SKM-1 (cell line): ENCODE measurements at regions not wholly inside any gene's neighbourhood (a gene's known extent, or its start where the extent isn't known, plus 50 kb on each side); places are given as distances from the start of the nearest gene placed in this dataset.
"Not testable (repeated sequence)": the region's sequence is repeated elsewhere in the genome, so short reads cannot be mapped to it uniquely, and the experiment has no call there.

ENCODE experiments used
- DNase-seq: peaks from one replicate; lab custom pipeline; 2025; ENCODE audit not compliant: unreplicated experiment; lab: John Stamatoyannopoulos, UW

- DNase-seq: no peak
These were observed 228.7 kb upstream of the SLC8A1 start for GRCh38 chr2:40680547-40680946.

DNA sequence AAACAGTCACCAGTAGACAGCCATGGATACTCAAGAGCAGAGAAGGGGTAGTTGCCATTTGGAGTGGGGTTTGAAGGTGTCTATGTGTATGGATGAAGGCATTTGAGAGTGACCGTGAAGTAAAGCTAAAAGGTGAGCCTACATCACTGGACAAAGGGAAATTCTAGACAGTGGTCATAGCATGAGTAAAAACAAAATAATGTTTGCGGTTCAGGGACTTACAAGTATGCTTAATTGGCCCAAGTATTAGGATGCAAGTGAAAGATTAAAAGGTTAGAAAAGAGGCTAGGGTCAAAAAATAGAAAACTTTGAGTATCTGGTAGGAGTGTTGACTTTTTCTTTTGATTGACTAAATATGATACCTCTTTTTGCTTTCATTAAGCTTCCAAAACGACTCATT is 238.1 kb upstream of the SLC8A1 start:
- no peak for DNase-seq

DNA sequence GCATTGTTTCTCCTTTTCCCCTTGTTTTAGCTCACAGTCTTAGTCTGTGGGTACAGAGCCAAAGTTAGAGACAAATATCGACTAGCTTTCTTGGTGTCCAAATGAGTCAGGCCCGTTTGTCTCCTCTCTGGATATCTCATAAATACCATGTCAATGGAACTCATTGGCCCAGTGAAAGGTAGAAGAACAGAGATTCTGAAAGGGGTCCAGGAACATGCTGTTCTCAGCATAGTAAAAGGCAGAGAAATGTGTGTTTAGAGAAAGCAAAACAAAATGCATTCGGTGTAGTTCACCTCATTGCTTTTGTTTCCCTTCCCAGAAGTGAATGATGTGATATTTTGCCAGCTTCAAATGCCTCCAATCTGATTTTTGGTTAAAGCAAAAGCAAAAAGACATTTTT is 238.6 kb upstream of the SLC8A1 start:
- no peak for DNase-seq

DNA sequence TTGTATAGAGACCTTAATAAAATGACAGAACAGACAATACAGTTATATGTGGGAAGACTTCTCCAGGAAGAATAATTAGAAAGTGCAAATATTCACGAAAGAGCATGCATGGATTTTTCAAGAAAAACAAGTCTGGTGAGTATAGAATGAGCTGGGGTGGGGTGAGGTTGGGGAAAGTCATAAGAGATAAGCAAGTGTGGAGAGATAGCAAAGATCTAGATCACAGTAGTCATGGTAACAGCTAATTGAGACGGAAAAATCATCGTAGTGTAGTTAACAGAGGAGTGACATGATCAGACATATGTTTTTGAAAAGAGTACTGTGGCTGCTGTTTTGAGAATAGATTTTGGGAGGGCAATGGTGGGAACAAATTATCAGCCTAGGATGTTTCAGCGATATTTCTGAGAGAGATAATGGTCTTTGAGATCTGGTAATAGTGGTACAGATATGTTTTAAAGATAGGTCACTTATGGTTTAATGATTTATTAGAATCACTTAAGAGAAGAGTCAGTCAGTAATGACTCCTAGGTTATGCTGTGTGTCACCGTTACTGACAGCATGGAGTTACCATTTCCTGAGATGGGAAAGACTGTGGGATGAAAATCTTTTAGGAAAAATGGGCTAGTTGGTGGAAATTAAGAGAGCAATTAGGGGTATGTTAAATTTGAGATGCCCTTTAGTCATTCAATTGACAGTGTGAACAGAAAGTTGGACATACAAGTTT is 248.5 kb upstream of the SLC8A1 start:
- DNase-seq: no peak

DNA sequence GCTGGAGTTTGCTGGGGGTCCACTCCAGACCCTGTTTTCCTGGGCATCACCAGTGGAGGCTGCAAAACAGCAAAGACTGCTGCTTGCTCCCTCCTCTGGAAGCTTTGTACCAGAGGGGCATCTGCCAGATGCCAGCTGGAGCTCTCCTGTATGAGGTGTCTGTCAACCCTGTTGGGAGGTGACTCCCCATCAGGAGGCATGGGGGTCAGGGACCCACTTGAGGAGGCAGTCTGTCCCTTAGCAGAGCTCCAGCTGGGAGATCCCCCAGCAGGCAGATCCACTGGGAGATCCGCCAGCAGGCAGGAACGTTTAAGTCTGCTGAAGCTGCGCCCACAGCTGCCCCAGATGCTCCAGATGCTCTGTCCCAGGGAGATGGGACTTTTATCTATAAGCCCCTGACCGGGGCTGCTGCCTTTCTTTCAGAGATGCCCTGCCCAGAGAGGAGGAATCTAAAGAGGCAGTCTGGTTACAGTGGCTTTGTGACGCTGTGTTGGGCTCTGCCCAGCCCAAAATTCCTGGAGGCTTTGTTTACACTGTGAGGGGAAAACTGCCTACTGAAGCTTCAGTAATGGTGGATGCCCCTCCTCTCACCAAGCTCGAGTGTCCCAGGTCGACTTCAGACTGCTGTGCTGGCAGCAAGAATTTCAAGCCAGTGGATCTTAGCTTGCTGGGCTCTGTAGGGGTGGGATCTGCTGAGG is 260.5 kb upstream of the SLC8A1 start:
- DNase-seq: not testable (repeated sequence)

DNA sequence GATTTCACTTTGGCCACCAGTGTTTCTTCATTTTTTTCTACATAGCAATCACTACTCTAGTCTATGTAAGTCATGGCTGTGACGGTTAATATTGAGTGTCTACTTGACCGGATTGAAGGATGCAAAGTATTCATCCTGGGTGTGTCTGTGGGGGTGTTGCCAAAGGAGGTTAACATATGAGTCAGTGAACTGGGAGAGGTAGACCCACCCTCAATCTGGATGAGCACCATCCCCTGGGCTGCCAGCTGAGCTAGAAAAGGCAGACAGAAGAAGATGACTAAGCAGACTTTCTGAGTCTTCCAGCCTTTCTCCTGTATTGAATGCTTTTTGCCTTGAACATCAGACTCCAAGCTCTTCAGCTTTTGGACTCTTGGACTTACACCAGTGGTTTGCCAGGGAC is 265.0 kb upstream of the SLC8A1 start:
- no peak for DNase-seq

GRCh38 chr2:40719414-40719813 is 267.5 kb upstream of the SLC8A1 start:
- no peak for DNase-seq

DNA sequence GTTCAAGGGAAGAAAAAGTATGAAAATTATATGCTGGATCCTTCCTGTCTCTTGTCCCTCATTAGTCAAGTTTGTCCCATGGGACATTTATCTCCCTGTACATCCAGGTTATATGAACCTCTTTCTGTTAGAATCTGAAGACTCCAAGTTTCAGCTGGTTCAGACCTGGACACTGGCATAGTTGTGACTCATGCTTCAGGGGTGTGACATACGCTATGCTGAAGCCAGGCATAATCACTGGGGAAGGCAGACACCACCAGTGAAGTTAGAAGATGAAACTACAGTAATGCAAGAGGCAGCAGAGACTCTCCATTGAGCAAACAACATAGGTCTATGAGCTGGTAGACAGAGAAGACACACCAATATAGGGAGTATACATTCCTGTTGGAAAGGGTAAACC is 269.7 kb upstream of the SLC8A1 start:
- DNase-seq: no peak

DNA sequence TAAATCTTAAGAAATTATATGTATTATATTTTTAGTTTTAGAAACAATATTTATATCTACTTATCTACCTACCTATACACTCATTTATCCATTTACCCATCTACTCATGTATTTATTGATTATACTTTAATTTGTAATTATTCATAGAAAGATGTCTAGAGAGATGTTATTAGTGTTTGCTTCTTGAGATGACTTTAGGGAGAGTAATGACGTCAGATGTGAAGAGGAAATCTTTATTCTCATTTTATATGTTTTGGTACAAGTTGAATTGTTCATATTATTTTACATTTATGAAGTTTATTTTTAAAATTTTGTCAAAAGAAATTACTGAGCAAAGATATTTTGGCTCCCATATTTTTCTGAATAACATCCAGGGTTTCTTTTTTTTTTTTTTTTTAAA is 271.3 kb upstream of the SLC8A1 start:
- no peak for DNase-seq

GRCh38 chr2:40725040-40725439 is 273.1 kb upstream of the SLC8A1 start:
- no peak for DNase-seq

- DNase-seq: no peak
These were observed 274.1 kb upstream of the SLC8A1 start for GRCh38 chr2:40725950-40726349.

GRCh38 chr2:40734797-40735196 is 282.9 kb upstream of the SLC8A1 start:
- DNase-seq: no peak

- DNase-seq: no peak
These were observed 285.3 kb upstream of the SLC8A1 start for GRCh38 chr2:40737180-40737579.

DNA sequence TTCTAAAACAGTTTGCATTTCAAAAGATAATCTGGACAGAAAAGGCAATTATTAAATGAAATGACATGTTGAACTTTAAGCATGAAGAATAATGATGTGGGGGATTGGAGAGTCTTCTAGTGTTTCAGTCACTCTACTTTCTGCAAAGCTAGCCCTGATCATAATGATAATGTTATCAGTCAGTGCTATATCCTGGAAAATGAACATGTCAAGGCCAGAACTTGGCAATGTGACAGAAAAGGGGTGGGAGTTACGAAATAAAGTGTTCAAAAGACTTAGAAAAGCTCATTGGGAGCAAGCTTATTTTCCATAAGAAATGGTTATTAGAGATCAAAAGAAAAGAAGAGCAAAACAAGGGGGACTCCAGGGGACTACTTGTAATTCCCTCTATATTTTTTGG is 288.5 kb upstream of the SLC8A1 start:
- DNase-seq: no peak

DNA sequence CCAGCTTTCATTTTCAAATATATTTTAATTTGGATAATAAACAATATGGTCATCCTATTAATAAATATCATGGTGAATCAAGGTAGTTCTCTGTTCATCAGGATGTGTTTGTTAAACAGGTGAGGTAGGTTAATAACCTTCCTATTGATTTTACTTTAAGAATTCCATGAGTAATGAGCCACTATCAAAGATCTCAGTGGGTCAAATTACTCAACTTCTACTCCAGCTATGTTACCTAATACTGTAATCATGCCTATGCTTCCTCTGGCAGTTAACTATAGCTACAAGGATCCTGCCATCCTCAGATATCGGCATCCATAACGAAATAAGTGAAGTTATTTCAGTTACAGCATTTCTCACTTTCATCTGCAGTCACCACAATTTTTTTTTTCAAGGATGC is 289.6 kb upstream of the SLC8A1 start:
- DNase-seq: no peak

- DNase-seq: no peak
These were observed 294.3 kb upstream of the SLC8A1 start for GRCh38 chr2:40746191-40746590.

- no peak for DNase-seq
These were observed 300.1 kb upstream of the SLC8A1 start for GRCh38 chr2:40751981-40752380.

- DNase-seq: no peak
These were observed 300.9 kb upstream of the SLC8A1 start for GRCh38 chr2:40752796-40753195.

- no peak for DNase-seq
These were observed 303.0 kb upstream of the SLC8A1 start for GRCh38 chr2:40754912-40755311.

GRCh38 chr2:40758401-40759155 is 306.7 kb upstream of the SLC8A1 start:
- no peak for DNase-seq

DNA sequence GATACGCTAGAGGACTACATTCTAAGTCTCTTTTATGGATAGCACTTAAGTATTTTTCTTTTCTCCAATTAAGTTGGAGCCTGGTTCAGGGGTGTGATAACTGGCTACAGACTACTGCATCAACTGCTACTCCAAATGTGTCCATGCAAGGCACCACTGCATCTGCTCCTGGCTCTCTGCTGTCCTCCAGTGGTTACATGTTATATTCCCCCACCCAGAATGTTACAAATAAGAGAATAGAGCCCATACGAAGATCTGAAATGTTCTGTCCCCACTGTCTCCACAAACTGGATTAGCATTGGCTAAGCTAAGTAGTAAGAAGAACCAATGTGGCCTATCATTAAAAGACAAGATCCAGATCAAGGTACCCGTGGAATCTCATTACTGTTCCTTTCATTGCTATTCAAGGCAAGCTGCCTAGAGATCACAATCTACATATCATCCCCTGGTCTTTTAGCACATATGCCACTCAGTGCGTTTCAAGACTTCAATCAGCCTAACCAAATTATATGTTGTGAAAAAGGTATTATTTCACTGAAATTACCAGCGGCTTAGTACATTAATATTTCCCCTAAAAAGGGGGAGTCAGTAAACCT is 308.3 kb upstream of the SLC8A1 start:
- DNase-seq: peak; percentile 64

DNA sequence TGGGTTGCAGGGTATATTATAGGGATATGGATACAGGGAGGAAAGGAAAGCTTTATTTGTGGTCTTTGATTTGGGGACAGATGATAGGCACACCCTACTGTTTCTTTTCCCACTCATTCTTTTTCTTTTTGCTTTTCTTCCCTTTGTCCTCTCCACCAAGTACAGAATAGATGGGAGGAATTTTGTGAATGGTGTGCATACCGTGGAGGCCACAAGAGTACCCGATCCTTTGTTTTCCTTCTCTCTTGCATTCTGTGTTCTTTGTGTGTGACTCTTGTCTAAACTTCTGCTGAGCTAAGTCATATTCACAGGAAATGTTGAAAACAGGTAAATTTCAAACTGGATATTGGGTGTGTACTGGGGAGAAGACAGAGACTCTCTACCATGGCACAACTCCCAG is 321.4 kb upstream of the SLC8A1 start:
- DNase-seq: no peak
